ENCODE measurements at regions not wholly inside any gene's neighbourhood (a gene's known extent, or its start where the extent isn't known, plus 50 kb on each side); places are given as distances from the start of the nearest gene placed in this dataset.

DNA sequence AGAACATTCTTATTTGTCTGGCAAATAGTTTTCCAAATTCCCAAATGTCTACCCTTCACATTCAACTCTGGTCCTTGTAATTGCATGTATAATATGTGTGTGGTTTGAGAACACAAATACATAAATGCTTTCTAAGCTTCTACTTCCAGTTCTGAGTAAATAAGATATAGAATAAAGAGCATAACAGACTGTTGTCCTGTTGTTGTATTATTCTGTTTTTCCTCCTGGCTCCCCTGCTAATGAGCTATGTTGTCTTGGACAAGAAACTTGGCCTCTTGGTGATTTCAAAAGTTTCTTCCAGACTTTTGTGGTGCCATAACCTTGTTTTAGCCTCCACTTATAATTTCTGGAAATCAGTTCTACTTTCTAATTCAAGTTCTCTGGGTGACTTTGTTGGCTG lies 75.3 kb upstream of the USP38 start:
- CTCF ChIA-PET (ENCODE audit: low intra/inter-chr PET ratio, low total read pairs) = no interaction called here
- Histone ChIP-seq H4K20me1 (ENCODE audit: insufficient read depth, low read length) (no peaks in the 10 kb centered on the region), H3K79me2 (ENCODE audit: insufficient read depth, low read length) (no peaks in the 10 kb centered on the region), H3K4me1 (ENCODE audit: insufficient read depth, low read length) (no peaks in the 10 kb centered on the region), H3K4me3 (replicated peaks in 1 of 3; ENCODE audit: insufficient read depth in 1 of 3, low read depth in 2 of 3, low read length in 3 of 3) (no peak overlapping the region), H3K9ac (ENCODE audit: insufficient read depth, low read depth, low read length) (no peak overlapping the region), H3K36me3 (replicated peaks in 1 of 2; ENCODE audit: control insufficient read depth in 1 of 2, insufficient read depth in 2 of 2, low read length in 2 of 2) (no peaks in the 10 kb centered on the region), H3K4me2 (ENCODE audit: low read depth, low read length) (no peak overlapping the region), H3K27me3 (ENCODE audit: control insufficient read depth in 1 of 2, insufficient read depth in 2 of 2, low read length in 2 of 2) (no peaks in the 10 kb centered on the region), H3K9me3 (ENCODE audit: low read length) (no peaks in the 10 kb centered on the region), H2AFZ (ENCODE audit: low read length) (no peak overlapping the region), H3K27ac (ENCODE audit: extremely low read length, insufficient read depth, low read length) (no peak overlapping the region)
- POLR2A ChIA-PET = no interaction called here
- in situ Hi-C loops (cut with HindIII; ENCODE audit: extremely low pct_ligation_motif_present, low pct_unique_long_range_greater_than_20kb) = no loop called here
- intact Hi-C loops (cut with micrococcal nuclease; ENCODE audit: unreplicated experiment) = no loop called here
- DNase-seq (ENCODE audit: low spot score) (no peak), FAIRE-seq (no peak), ATAC-seq (no peak)
- BruUV-seq (replicated peaks) = no TSS peak
- TF ChIP-seq FOXP1 (IDR thresholded peaks at IDR 0.05) (no peak), FOXP1 (CRISPR knock-in tag; IDR thresholded peaks at IDR 0.05) (no peak), ZNF557 (CRISPR knock-in tag; IDR thresholded peaks at IDR 0.05) (no peak)
- TF ChIP-seq, protein P1, sequence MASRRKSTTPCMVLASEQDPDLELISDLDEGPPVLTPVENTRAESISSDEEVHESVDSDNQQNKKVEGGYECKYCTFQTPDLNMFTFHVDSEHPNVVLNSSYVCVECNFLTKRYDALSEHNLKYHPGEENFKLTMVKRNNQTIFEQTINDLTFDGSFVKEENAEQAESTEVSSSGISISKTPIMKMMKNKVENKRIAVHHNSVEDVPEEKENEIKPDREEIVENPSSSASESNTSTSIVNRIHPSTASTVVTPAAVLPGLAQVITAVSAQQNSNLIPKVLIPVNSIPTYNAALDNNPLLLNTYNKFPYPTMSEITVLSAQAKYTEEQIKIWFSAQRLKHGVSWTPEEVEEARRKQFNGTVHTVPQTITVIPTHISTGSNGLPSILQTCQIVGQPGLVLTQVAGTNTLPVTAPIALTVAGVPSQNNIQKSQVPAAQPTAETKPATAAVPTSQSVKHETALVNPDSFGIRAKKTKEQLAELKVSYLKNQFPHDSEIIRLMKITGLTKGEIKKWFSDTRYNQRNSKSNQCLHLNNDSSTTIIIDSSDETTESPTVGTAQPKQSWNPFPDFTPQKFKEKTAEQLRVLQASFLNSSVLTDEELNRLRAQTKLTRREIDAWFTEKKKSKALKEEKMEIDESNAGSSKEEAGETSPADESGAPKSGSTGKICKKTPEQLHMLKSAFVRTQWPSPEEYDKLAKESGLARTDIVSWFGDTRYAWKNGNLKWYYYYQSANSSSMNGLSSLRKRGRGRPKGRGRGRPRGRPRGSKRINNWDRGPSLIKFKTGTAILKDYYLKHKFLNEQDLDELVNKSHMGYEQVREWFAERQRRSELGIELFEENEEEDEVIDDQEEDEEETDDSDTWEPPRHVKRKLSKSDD (CRISPR knock-in tag; IDR thresholded peaks at IDR 0.05; ENCODE audit: low read depth) = no peak

DNA sequence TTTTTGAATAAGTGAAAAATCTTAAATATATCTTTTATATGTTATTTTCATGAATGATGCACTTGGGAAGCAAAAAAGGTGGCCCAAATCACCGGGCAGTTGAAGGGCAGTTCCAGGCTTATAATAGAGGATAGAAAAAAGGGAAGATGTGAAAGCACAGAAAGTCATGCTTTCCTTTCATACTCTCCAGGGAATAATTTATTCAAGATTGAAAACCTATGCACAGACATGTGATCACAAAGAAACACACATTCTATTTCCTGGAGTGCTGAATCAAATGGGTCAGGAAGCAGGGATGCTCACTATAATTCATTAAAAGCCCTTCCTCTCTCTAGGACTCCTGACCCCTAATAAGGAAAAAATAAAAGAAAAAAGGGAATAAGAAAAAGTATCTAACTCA lies 66.1 kb upstream of the USP38 start:
- Histone ChIP-seq H3K4me2 (ENCODE audit: low read depth, low read length) (no peak overlapping the region), H3K27me3 (ENCODE audit: control insufficient read depth in 1 of 2, insufficient read depth in 2 of 2, low read length in 2 of 2) (no peaks in the 10 kb centered on the region), H3K9me3 (ENCODE audit: low read length) (no peaks in the 10 kb centered on the region), H3K36me3 (replicated peaks in 1 of 2; ENCODE audit: control insufficient read depth in 1 of 2, insufficient read depth in 2 of 2, low read length in 2 of 2) (no peaks in the 10 kb centered on the region), H4K20me1 (ENCODE audit: insufficient read depth, low read length) (no peaks in the 10 kb centered on the region), H3K4me3 (replicated peaks in 1 of 3; ENCODE audit: insufficient read depth in 1 of 3, low read depth in 2 of 3, low read length in 3 of 3) (no peak overlapping the region), H3K4me1 (ENCODE audit: insufficient read depth, low read length) (no peaks in the 10 kb centered on the region), H3K9ac (ENCODE audit: insufficient read depth, low read depth, low read length) (no peak overlapping the region), H3K27ac (ENCODE audit: extremely low read length, insufficient read depth, low read length) (no peak overlapping the region), H2AFZ (ENCODE audit: low read length) (no peak overlapping the region), H3K79me2 (ENCODE audit: insufficient read depth, low read length) (no peaks in the 10 kb centered on the region)
- WGBS (ENCODE audit: low lambda C conversion rate) = 28% methylated on average over 1 of the region's 1 CpG
- POLR2A ChIA-PET = no interaction called here
- intact Hi-C loops (cut with micrococcal nuclease; ENCODE audit: unreplicated experiment) = no loop called here
- DNase-seq (ENCODE audit: low spot score) (no peak), ATAC-seq (no peak), FAIRE-seq (no peak)
- no TSS peak for BruUV-seq (replicated peaks)
- in situ Hi-C loops (cut with HindIII; ENCODE audit: extremely low pct_ligation_motif_present, low pct_unique_long_range_greater_than_20kb) = no loop called here
- CTCF ChIA-PET (ENCODE audit: low intra/inter-chr PET ratio, low total read pairs) = no interaction called here
- TF ChIP-seq ZFY (CRISPR knock-in tag; IDR thresholded peaks at IDR 0.05) (no peak), MAFG (CRISPR knock-in tag; IDR thresholded peaks at IDR 0.05) (no peak), ZNF292 (CRISPR knock-in tag; IDR thresholded peaks at IDR 0.05; ENCODE audit: borderline replicate concordance, low read depth) (no peak), ZNF335 (CRISPR knock-in tag; IDR thresholded peaks at IDR 0.05) (no peak), ZNF367 (CRISPR knock-in tag; IDR thresholded peaks at IDR 0.05; ENCODE audit: borderline replicate concordance) (no peak), MEIS2 (CRISPR knock-in tag; IDR thresholded peaks at IDR 0.05) (no peak), RBFOX2 (IDR thresholded peaks at IDR 0.05; ENCODE audit: low read depth, low read length) (no peak), EEA1 (CRISPR knock-in tag; IDR thresholded peaks at IDR 0.05; ENCODE audit: borderline replicate concordance) (no peak), ZNF180 (CRISPR knock-in tag; IDR thresholded peaks at IDR 0.05; ENCODE audit: borderline replicate concordance, low read depth) (no peak), NCOA2 (CRISPR knock-in tag; IDR thresholded peaks at IDR 0.05) (no peak), RARA (CRISPR knock-in tag; IDR thresholded peaks at IDR 0.05) (no peak), CEBPB (IDR thresholded peaks at IDR 0.05; ENCODE audit: borderline replicate concordance, low read depth, low read length) (no peak)
- TF ChIP-seq, protein P2, sequence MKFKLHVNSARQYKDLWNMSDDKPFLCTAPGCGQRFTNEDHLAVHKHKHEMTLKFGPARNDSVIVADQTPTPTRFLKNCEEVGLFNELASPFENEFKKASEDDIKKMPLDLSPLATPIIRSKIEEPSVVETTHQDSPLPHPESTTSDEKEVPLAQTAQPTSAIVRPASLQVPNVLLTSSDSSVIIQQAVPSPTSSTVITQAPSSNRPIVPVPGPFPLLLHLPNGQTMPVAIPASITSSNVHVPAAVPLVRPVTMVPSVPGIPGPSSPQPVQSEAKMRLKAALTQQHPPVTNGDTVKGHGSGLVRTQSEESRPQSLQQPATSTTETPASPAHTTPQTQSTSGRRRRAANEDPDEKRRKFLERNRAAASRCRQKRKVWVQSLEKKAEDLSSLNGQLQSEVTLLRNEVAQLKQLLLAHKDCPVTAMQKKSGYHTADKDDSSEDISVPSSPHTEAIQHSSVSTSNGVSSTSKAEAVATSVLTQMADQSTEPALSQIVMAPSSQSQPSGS (CRISPR knock-in tag; IDR thresholded peaks at IDR 0.05) = no peak
- TF ChIP-seq, protein P3, sequence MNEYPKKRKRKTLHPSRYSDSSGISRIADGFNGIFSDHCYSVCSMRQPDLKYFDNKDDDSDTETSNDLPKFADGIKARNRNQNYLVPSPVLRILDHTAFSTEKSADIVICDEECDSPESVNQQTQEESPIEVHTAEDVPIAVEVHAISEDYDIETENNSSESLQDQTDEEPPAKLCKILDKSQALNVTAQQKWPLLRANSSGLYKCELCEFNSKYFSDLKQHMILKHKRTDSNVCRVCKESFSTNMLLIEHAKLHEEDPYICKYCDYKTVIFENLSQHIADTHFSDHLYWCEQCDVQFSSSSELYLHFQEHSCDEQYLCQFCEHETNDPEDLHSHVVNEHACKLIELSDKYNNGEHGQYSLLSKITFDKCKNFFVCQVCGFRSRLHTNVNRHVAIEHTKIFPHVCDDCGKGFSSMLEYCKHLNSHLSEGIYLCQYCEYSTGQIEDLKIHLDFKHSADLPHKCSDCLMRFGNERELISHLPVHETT (CRISPR knock-in tag; conservative IDR thresholded peaks at IDR 0.05) = no peak
